Activated CD4-positive, alpha-beta T cell treated with anti-CD3 and anti-CD28 coated beads, Interleukin-2, amount 50 U/mL, for 24 hours (primary cell): ENCODE measurements at regions not wholly inside any gene's neighbourhood (a gene's known extent, or its start where the extent isn't known, plus 50 kb on each side); places are given as distances from the start of the nearest gene placed in this dataset.
A peak's percentile ranks its signal among the peaks of the same experiment; 100 is the strongest.
"Not testable (repeated sequence)": the region's sequence is repeated elsewhere in the genome, so short reads cannot be mapped to it uniquely, and the experiment has no call there.

Experiments used
- DNase-seq, 2 donors: peaks; one replicate each; pipeline ENCODE4 v3.0.0-alpha.2; 2020; ENCODE audit warnings: low read depth in 1 of 2, low spot score in 1 of 2

DNA sequence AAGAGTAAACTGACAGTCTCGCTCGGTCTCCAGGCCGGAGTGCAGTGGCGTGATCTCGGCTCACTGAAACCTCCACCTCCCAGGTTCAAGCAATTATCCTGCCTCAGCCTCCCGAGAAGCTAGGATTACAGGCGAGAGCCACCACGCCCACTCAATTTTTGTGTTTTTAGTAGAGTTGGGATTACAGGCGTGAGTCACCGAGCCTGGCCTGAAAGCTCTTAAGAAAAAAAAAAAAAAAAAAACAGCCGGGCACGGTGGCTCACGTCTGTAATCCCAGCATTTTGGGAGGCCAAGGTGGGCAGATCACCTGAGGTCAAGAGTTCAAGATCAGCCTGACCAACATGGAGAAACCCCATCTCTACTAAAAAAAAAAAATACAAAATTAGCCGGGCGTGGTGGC, 55.3 kb upstream of the THOC2 start:
- not testable (repeated sequence) for DNase-seq

GRCh38 chrX:123788744-123789143, 55.9 kb upstream of the THOC2 start:
- DNase-seq, result no peak

DNA sequence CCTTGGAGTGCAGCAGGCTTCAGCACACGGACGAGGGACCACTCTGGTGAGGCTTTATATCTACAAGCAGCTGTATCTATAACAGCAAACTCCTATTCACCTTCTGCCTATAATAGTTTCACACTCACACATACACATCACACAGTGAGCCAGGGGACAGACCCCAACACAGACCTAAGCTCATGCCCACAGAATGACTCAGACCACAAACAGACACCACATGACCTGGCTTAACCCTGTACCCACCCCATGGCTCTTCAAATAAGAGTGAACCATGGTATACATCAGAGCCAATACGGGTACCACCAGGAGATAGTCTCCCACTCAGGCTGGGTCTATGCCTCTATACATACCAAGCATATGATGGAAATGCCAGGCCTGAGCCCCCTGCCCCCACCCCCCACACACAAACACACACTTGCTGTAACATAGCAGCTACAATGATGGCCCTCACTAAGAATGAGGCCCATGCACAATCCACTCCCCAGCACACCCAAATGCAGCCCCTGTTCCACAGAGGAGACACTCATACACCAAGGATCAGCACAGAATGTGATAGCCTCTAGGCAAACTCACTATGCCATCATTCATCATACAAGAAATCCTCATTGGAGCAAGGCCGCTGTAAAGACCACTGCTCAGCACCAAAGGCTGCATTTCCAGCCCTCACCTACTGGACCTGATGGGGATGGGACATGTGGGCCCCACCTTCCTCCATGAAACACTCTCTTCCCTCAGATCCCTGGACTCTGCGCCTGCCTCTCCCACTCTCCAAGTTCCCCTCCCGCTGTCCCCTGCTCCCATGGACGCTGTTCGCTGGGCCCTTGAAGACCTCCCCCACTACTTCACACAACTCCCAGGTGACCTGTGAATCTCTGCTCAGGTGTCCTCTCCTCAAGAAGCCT, 62.1 kb upstream of the XIAP start:
- DNase-seq, result no peak

- DNase-seq, result not testable (repeated sequence)
These were observed 61.0 kb upstream of the XIAP start for GRCh38 chrX:123798706-123799430.

GRCh38 chrX:123801901-123802300, 58.0 kb upstream of the XIAP start:
- DNase-seq, result no peak

- peak in 1 of 2 donors; percentile 3 for DNase-seq
These were observed 56.4 kb upstream of the XIAP start for GRCh38 chrX:123803331-123803983.

GRCh38 chrX:123803984-123804365, 55.9 kb upstream of the XIAP start:
- DNase-seq, result not testable (repeated sequence)

- DNase-seq, result no peak
These were observed 51.9 kb upstream of the XIAP start for GRCh38 chrX:123807835-123808416.

GRCh38 chrX:123809854-123810375, 49.9 kb upstream of the XIAP start:
- no peak for DNase-seq
